ENCODE measurements at regions not wholly inside any gene's neighbourhood (a gene's known extent, or its start where the extent isn't known, plus 50 kb on each side); places are given as distances from the start of the nearest gene placed in this dataset.

- TF ChIP-seq ZC3H10 (CRISPR knock-in tag; IDR thresholded peaks at IDR 0.05) (no peak), ARNTL (CRISPR knock-in tag; IDR thresholded peaks at IDR 0.05; ENCODE audit: borderline replicate concordance, low read depth) (no peak), ZNF70 (CRISPR knock-in tag; IDR thresholded peaks at IDR 0.05) (no peak), TCF4 (CRISPR knock-in tag; IDR thresholded peaks at IDR 0.05; ENCODE audit: borderline replicate concordance) (no peak), ZFP30 (CRISPR knock-in tag; IDR thresholded peaks at IDR 0.05) (no peak), ESRRG (CRISPR knock-in tag; IDR thresholded peaks at IDR 0.05) (no peak), SNAI2 (CRISPR knock-in tag; IDR thresholded peaks at IDR 0.05) (no peak), CREB5 (CRISPR knock-in tag; IDR thresholded peaks at IDR 0.05; ENCODE audit: low read depth) (no peak), CSDC2 (CRISPR knock-in tag; IDR thresholded peaks at IDR 0.05) (no peak), ZFP3 (CRISPR knock-in tag; IDR thresholded peaks at IDR 0.05) (no peak), GLIS3 (CRISPR knock-in tag; IDR thresholded peaks at IDR 0.05) (no peak)
- ATAC-seq: no peak
Measured at GRCh38 chr10:123301077-123301857, 147.1 kb downstream of the BUB3 start.

GRCh38 chr10:123303581-123304337, 149.6 kb downstream of the BUB3 start:
- no peak for ATAC-seq
- TF ChIP-seq TOX (CRISPR knock-in tag; IDR thresholded peaks at IDR 0.05; ENCODE audit: borderline replicate concordance): no peak
- no peak for TF ChIP-seq ARNTL (CRISPR knock-in tag; IDR thresholded peaks at IDR 0.05; ENCODE audit: borderline replicate concordance, low read depth)
- no peak for TF ChIP-seq ZC3H10 (CRISPR knock-in tag; IDR thresholded peaks at IDR 0.05)
- no peak for TF ChIP-seq GLIS3 (CRISPR knock-in tag; IDR thresholded peaks at IDR 0.05)
- TF ChIP-seq ZNF565 (CRISPR knock-in tag; conservative IDR thresholded peaks at IDR 0.05; ENCODE audit: low read depth): no peak

- no peak for ATAC-seq
- TF ChIP-seq PATZ1 (CRISPR knock-in tag; IDR thresholded peaks at IDR 0.05; ENCODE audit: borderline replicate concordance) (no peak), SNAI2 (CRISPR knock-in tag; IDR thresholded peaks at IDR 0.05) (no peak), TCF4 (CRISPR knock-in tag; IDR thresholded peaks at IDR 0.05; ENCODE audit: borderline replicate concordance) (no peak), TSHZ2 (CRISPR knock-in tag; IDR thresholded peaks at IDR 0.05) (no peak), ESRRG (CRISPR knock-in tag; IDR thresholded peaks at IDR 0.05) (no peak), CSRNP3 (CRISPR knock-in tag; IDR thresholded peaks at IDR 0.05) (no peak), PPARA (CRISPR knock-in tag; IDR thresholded peaks at IDR 0.05; ENCODE audit: borderline replicate concordance) (no peak), POU6F1 (CRISPR knock-in tag; IDR thresholded peaks at IDR 0.05; ENCODE audit: borderline replicate concordance, low read depth) (no peak), CREB5 (CRISPR knock-in tag; IDR thresholded peaks at IDR 0.05; ENCODE audit: low read depth) (no peak), TOX (CRISPR knock-in tag; IDR thresholded peaks at IDR 0.05; ENCODE audit: borderline replicate concordance) (no peak), ZNF565 (CRISPR knock-in tag; conservative IDR thresholded peaks at IDR 0.05; ENCODE audit: low read depth) (no peak), OSR1 (CRISPR knock-in tag; IDR thresholded peaks at IDR 0.05) (no peak), GLIS3 (CRISPR knock-in tag; IDR thresholded peaks at IDR 0.05) (no peak), BACH2 (CRISPR knock-in tag; IDR thresholded peaks at IDR 0.05; ENCODE audit: borderline replicate concordance) (no peak), ZFP3 (CRISPR knock-in tag; IDR thresholded peaks at IDR 0.05) (no peak), ZC3H10 (CRISPR knock-in tag; IDR thresholded peaks at IDR 0.05) (no peak), ZNF70 (CRISPR knock-in tag; IDR thresholded peaks at IDR 0.05) (no peak), ZFP30 (CRISPR knock-in tag; IDR thresholded peaks at IDR 0.05) (no peak), CSDC2 (CRISPR knock-in tag; IDR thresholded peaks at IDR 0.05) (no peak)
Measured at GRCh38 chr10:123305671-123306070, 151.5 kb downstream of the BUB3 start.

All from SK-N-SH treated with all-trans-retinoic acid at 6 μM for 48 hours (cell line).